Spleen (tissue), 7 donors: ENCODE measurements at regions not wholly inside any gene's neighbourhood (a gene's known extent, or its start where the extent isn't known, plus 50 kb on each side); places are given as distances from the start of the nearest gene placed in this dataset.

ENCODE experiments used
- CTCF ChIP-seq, 11 experiments: fragments of 200-600 bp in 7 of 11; fragments of 450-650 bp in 4 of 11; sonication (generic) in 4 of 11; IDR thresholded peaks in 8 of 11; conservative IDR thresholded peaks in 3 of 11; 1 replicate in 7 of 11; 2 replicates in 4 of 11; pipeline versions ENCODE4 v1.4.0 to v1.8.0; 2016 to 2021; ENCODE audit warnings: antibody characterized with exemption in 11 of 11, inconsistent platforms in 4 of 11, mild to moderate bottlenecking in 1 of 11
- POLR2AphosphoS5 ChIP-seq, 3 donors: sonication (generic); formaldehyde crosslinking; IDR thresholded peaks; one replicate each; pipeline ENCODE4 v1.5.1; 2017; ENCODE audit warnings: antibody characterized with exemption in 3 of 3
- donor health status: DM: no; HTN: no; CAD: no; lungs with moderate emphysema.
- donor health status: DM: no; HTN: no; CAD: no.
- donor health status: DM: no; HTN: no; CAD: no.

GRCh38 chr14:45531022-45531421 is 278.0 kb upstream of the MIS18BP1 start:
- no peak for TF ChIP-seq CTCF (IDR thresholded peaks at IDR 0.05 in 8 of 11, conservative IDR thresholded peaks at IDR 0.05 in 3 of 11)
- no peak for TF ChIP-seq POLR2AphosphoS5 (IDR thresholded peaks at IDR 0.05)
